GM23338 (cell line): ENCODE measurements at regions not wholly inside any gene's neighbourhood (a gene's known extent, or its start where the extent isn't known, plus 50 kb on each side); places are given as distances from the start of the nearest gene placed in this dataset.

Experiments used
- ATAC-seq: fragments of 200-7000 bp; cut with Tn5 transposase; 3 replicates; pipeline ENCODE4 v1.9.1; 2020
- DNase-seq: peaks from one replicate; pipeline ENCODE4 v3.0.0-alpha.2; 2015; ENCODE audit warnings: low spot score
- H2AFZ ChIP-seq: fragments of 200-600 bp; sonication (generic); 2 replicates; pipeline ENCODE4 v1.8.0; 2016; ENCODE audit warnings: antibody characterized with exemption, mild to moderate bottlenecking, moderate library complexity
- H3F3A ChIP-seq: fragments of 200-600 bp; sonication (generic); replicated peaks from 2 replicates; pipeline ENCODE4 v1.8.0; 2017; ENCODE audit warnings: antibody characterized with exemption, mixed run types, low read depth
- H3K27ac ChIP-seq: fragments of 200-600 bp; sonication (generic); 2 replicates; pipeline ENCODE4 v1.6.1; 2016; ENCODE audit warnings: low read depth
- H3K27me3 ChIP-seq: fragments of 200-600 bp; sonication (generic); 2 replicates; pipeline ENCODE4 v1.8.0; 2016; ENCODE audit warnings: mild to moderate bottlenecking, mixed run types, moderate library complexity; ENCODE audit not compliant: insufficient read depth
- H3K36me3 ChIP-seq: fragments of 200-600 bp; sonication (generic); 2 replicates; pipeline ENCODE4 v1.8.0; 2016; ENCODE audit warnings: mild to moderate bottlenecking; ENCODE audit not compliant: insufficient read depth
- H3K4me1 ChIP-seq: fragments of 200-600 bp; sonication (generic); 2 replicates; pipeline ENCODE4 v1.8.0; 2016; ENCODE audit warnings: mild to moderate bottlenecking, moderate library complexity; ENCODE audit not compliant: insufficient read depth
- H3K4me2 ChIP-seq: fragments of 200-600 bp; sonication (generic); 2 replicates; pipeline ENCODE4 v1.7.1; 2017; ENCODE audit warnings: mixed run types
- H3K4me3 ChIP-seq: fragments of 200-600 bp; sonication (generic); 2 replicates; pipeline ENCODE4 v1.6.1; 2016; ENCODE audit warnings: mixed run types
- H3K79me2 ChIP-seq: fragments of 200-600 bp; sonication (generic); replicated peaks from 2 replicates; pipeline ENCODE4 v1.8.0; 2017; ENCODE audit warnings: mild to moderate bottlenecking; ENCODE audit not compliant: insufficient read depth
- H3K9me2 ChIP-seq: fragments of 200-600 bp; sonication (generic); 2 replicates; pipeline ENCODE4 v1.8.0; 2017; ENCODE audit not compliant: insufficient read depth
- H4K20me1 ChIP-seq: fragments of 200-600 bp; sonication (generic); replicated peaks from 2 replicates; pipeline ENCODE4 v1.8.0; 2017; ENCODE audit warnings: mild to moderate bottlenecking; ENCODE audit not compliant: insufficient read depth
- H3K27ac Mint-ChIP-seq: 2 replicates; pipeline ENCODE4 v1.8.0; 2020; ENCODE audit warnings: inconsistent platforms, mild to moderate bottlenecking, moderate library complexity, mixed read lengths
- H3K27me3 Mint-ChIP-seq: 3 replicates; pipeline ENCODE4 v1.8.0; 2022; ENCODE audit warnings: low read depth, mild to moderate bottlenecking, moderate library complexity, mixed read lengths, inconsistent platforms; ENCODE audit not compliant: insufficient read depth, poor library complexity
- H3K36me3 Mint-ChIP-seq: 3 replicates; pipeline ENCODE4 v1.8.0; 2021; ENCODE audit warnings: low read depth, mild to moderate bottlenecking, inconsistent platforms, moderate library complexity, mixed read lengths
- H3K4me1 Mint-ChIP-seq: 3 replicates; pipeline ENCODE4 v1.8.0; 2020; ENCODE audit warnings: mild to moderate bottlenecking, inconsistent platforms, mixed read lengths
- H3K4me3 Mint-ChIP-seq: 3 replicates; pipeline ENCODE4 v1.8.0; 2021; ENCODE audit warnings: moderate library complexity, mild to moderate bottlenecking, inconsistent platforms, mixed read lengths
- H3K9me3 Mint-ChIP-seq: 3 replicates; pipeline ENCODE4 v1.8.0; 2020; ENCODE audit warnings: moderate library complexity, mild to moderate bottlenecking, inconsistent platforms, mixed read lengths
- CREB1 ChIP-seq: fragments of 250-450 bp; sonication (Bioruptor Pico); IDR thresholded peaks from 2 replicates; pipeline ENCODE4 v1.5.0; 2020; ENCODE audit warnings: low read depth, mild to moderate bottlenecking, moderate library complexity
- ETS1 ChIP-seq: IDR thresholded peaks from 2 replicates; pipeline ENCODE4 v1.6.1; 2016; ENCODE audit warnings: antibody characterized with exemption
- EZH2 ChIP-seq: fragments of 200-600 bp; sonication (generic); IDR thresholded peaks from one replicate; pipeline ENCODE4 v1.8.0; 2017; ENCODE audit warnings: antibody characterized with exemption, mild to moderate bottlenecking, low read depth; ENCODE audit not compliant: unreplicated experiment
- EZH2phosphoT487 ChIP-seq: fragments of 200-600 bp; sonication (generic); IDR thresholded peaks from one replicate; pipeline ENCODE4 v1.8.1; 2018; ENCODE audit warnings: antibody characterized with exemption; ENCODE audit not compliant: unreplicated experiment
- JUNB ChIP-seq: IDR thresholded peaks from one replicate; pipeline ENCODE4 v1.6.1; 2016; ENCODE audit warnings: antibody characterized with exemption; ENCODE audit not compliant: unreplicated experiment
- NANOG ChIP-seq: IDR thresholded peaks from 2 replicates; pipeline ENCODE4 v1.6.1; 2016; ENCODE audit warnings: antibody characterized with exemption, borderline replicate concordance
- POLR2AphosphoS5 ChIP-seq: IDR thresholded peaks from 2 replicates; pipeline ENCODE4 v1.6.1; 2016; ENCODE audit warnings: antibody characterized with exemption, low read depth
- REST ChIP-seq: IDR thresholded peaks from one replicate; pipeline ENCODE4 v1.6.1; 2018; ENCODE audit warnings: antibody characterized with exemption; ENCODE audit not compliant: unreplicated experiment
- STAT1 ChIP-seq: IDR thresholded peaks from one replicate; pipeline ENCODE4 v1.6.1; 2016; ENCODE audit warnings: antibody characterized with exemption; ENCODE audit not compliant: unreplicated experiment
- ZNF114 ChIP-seq: fragments of 250-450 bp; sonication (Bioruptor Pico); IDR thresholded peaks from 2 replicates; pipeline ENCODE4 v1.5.0; 2020; ENCODE audit warnings: mild to moderate bottlenecking, moderate library complexity
- ZNF331 ChIP-seq: fragments of 250-450 bp; sonication (Bioruptor Pico); IDR thresholded peaks from 2 replicates; pipeline ENCODE4 v1.5.0; 2020; ENCODE audit warnings: low read depth, mild to moderate bottlenecking, moderate library complexity
- TF ChIP-seq, protein P1 (sequence below): fragments of 250-450 bp; sonication (Bioruptor Pico); IDR thresholded peaks from 2 replicates; pipeline ENCODE4 v1.5.0; 2020; ENCODE audit warnings: mild to moderate bottlenecking, moderate library complexity
- TF ChIP-seq, protein P2 (sequence below), 2 experiments: fragments of 200-600 bp in 1 of 2; sonication (generic) in 1 of 2; conservative IDR thresholded peaks; 2 replicates each; pipeline versions ENCODE4 v1.5.1 to v1.6.1; 2016 to 2017; ENCODE audit warnings: antibody characterized with exemption in 2 of 2, low read depth in 2 of 2, mild to moderate bottlenecking in 2 of 2, moderate library complexity in 1 of 2

GRCh38 chr4:148881860-148882643, 439.8 kb upstream of the NR3C2 start:
- H3K4me1 ChIP-seq, result peaks cover 26% of the 10 kb centered on the region
- no peaks in the 10 kb centered on the region for H3K79me2 ChIP-seq
- peak overlapping the region; percentile 30 for H3K4me2 ChIP-seq
- H3K9me2 ChIP-seq, result peaks cover 7% of the 10 kb centered on the region; the same call in 1 of the 2 replicates
- peak overlapping the region; percentile 35; the same call in 2 of the 3 replicates for H3K4me3 Mint-ChIP-seq
- H3K27ac ChIP-seq, result peak overlapping the region; percentile 61
- no peaks in the 10 kb centered on the region for H3F3A ChIP-seq
- H3K27ac Mint-ChIP-seq, result peak overlapping the region; percentile 74
- no peaks in the 10 kb centered on the region for H3K36me3 ChIP-seq
- H3K27me3 Mint-ChIP-seq, result peaks cover 6% of the 10 kb centered on the region
- peaks cover 4% of the 10 kb centered on the region for H3K9me3 Mint-ChIP-seq
- ATAC-seq, result peak; percentile 99
- H3K36me3 Mint-ChIP-seq, result peaks cover 16% of the 10 kb centered on the region; the same call in 2 of the 3 replicates
- peak; percentile 94 for DNase-seq
- peak overlapping the region; percentile 18; the same call in 1 of the 2 replicates for H3K4me3 ChIP-seq
- H2AFZ ChIP-seq, result no peak overlapping the region
- H4K20me1 ChIP-seq, result no peaks in the 10 kb centered on the region
- TF ChIP-seq NANOG (peak; percentile 83; the same call in 1 of the 2 replicates), ZNF114 (CRISPR knock-in tag) (no peak), REST (no peak), EZH2phosphoT487 (no peak), STAT1 (no peak), EZH2 (no peak), POLR2AphosphoS5 (no peak), JUNB (no peak), ETS1 (no peak), CREB1 (no peak), ZNF331 (CRISPR knock-in tag) (no peak)
- TF ChIP-seq, protein P1, sequence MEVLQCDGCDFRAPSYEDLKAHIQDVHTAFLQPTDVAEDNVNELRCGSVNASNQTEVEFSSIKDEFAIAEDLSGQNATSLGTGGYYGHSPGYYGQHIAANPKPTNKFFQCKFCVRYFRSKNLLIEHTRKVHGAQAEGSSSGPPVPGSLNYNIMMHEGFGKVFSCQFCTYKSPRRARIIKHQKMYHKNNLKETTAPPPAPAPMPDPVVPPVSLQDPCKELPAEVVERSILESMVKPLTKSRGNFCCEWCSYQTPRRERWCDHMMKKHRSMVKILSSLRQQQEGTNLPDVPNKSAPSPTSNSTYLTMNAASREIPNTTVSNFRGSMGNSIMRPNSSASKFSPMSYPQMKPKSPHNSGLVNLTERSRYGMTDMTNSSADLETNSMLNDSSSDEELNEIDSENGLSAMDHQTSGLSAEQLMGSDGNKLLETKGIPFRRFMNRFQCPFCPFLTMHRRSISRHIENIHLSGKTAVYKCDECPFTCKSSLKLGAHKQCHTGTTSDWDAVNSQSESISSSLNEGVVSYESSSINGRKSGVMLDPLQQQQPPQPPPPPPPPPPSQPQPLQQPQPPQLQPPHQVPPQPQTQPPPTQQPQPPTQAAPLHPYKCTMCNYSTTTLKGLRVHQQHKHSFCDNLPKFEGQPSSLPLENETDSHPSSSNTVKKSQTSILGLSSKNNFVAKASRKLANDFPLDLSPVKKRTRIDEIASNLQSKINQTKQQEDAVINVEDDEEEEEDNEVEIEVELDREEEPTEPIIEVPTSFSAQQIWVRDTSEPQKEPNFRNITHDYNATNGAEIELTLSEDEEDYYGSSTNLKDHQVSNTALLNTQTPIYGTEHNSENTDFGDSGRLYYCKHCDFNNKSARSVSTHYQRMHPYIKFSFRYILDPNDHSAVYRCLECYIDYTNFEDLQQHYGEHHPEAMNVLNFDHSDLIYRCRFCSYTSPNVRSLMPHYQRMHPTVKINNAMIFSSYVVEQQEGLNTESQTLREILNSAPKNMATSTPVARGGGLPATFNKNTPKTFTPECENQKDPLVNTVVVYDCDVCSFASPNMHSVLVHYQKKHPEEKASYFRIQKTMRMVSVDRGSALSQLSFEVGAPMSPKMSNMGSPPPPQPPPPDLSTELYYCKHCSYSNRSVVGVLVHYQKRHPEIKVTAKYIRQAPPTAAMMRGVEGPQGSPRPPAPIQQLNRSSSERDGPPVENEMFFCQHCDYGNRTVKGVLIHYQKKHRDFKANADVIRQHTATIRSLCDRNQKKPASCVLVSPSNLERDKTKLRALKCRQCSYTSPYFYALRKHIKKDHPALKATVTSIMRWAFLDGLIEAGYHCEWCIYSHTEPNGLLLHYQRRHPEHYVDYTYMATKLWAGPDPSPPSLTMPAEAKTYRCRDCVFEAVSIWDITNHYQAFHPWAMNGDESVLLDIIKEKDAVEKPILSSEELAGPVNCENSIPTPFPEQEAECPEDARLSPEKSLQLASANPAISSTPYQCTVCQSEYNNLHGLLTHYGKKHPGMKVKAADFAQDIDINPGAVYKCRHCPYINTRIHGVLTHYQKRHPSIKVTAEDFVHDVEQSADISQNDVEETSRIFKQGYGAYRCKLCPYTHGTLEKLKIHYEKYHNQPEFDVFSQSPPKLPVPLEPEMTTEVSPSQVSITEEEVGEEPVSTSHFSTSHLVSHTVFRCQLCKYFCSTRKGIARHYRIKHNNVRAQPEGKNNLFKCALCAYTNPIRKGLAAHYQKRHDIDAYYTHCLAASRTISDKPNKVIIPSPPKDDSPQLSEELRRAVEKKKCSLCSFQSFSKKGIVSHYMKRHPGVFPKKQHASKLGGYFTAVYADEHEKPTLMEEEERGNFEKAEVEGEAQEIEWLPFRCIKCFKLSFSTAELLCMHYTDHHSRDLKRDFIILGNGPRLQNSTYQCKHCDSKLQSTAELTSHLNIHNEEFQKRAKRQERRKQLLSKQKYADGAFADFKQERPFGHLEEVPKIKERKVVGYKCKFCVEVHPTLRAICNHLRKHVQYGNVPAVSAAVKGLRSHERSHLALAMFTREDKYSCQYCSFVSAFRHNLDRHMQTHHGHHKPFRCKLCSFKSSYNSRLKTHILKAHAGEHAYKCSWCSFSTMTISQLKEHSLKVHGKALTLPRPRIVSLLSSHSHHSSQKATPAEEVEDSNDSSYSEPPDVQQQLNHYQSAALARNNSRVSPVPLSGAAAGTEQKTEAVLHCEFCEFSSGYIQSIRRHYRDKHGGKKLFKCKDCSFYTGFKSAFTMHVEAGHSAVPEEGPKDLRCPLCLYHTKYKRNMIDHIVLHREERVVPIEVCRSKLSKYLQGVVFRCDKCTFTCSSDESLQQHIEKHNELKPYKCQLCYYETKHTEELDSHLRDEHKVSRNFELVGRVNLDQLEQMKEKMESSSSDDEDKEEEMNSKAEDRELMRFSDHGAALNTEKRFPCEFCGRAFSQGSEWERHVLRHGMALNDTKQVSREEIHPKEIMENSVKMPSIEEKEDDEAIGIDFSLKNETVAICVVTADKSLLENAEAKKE (CRISPR knock-in tag), result peak; percentile 69; the same call in 1 of the 2 replicates
- TF ChIP-seq, protein P2, sequence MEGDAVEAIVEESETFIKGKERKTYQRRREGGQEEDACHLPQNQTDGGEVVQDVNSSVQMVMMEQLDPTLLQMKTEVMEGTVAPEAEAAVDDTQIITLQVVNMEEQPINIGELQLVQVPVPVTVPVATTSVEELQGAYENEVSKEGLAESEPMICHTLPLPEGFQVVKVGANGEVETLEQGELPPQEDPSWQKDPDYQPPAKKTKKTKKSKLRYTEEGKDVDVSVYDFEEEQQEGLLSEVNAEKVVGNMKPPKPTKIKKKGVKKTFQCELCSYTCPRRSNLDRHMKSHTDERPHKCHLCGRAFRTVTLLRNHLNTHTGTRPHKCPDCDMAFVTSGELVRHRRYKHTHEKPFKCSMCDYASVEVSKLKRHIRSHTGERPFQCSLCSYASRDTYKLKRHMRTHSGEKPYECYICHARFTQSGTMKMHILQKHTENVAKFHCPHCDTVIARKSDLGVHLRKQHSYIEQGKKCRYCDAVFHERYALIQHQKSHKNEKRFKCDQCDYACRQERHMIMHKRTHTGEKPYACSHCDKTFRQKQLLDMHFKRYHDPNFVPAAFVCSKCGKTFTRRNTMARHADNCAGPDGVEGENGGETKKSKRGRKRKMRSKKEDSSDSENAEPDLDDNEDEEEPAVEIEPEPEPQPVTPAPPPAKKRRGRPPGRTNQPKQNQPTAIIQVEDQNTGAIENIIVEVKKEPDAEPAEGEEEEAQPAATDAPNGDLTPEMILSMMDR (conservative IDR thresholded peaks at IDR 0.05; ENCODE audit: low read depth in 2 of 2), result no peak
- no peaks in the 10 kb centered on the region for H3K27me3 ChIP-seq
- H3K4me1 Mint-ChIP-seq, result peaks cover 39% of the 10 kb centered on the region
